A549 (cell line): ENCODE measurements at regions not wholly inside any gene's neighbourhood (a gene's known extent, or its start where the extent isn't known, plus 50 kb on each side); places are given as distances from the start of the nearest gene placed in this dataset.

Experiments used
- FOXS1 ChIP-seq: fragments of 250-450 bp; sonication (Bioruptor Pico); IDR thresholded peaks from 2 replicates; pipeline ENCODE4 v1.5.0; 2020; ENCODE audit warnings: mild to moderate bottlenecking, moderate library complexity
- HEYL ChIP-seq: fragments of 250-450 bp; sonication (Bioruptor Pico); IDR thresholded peaks from 2 replicates; pipeline ENCODE4 v1.8.0; 2021; ENCODE audit warnings: mild to moderate bottlenecking, moderate library complexity
- HOXA7 ChIP-seq: fragments of 250-450 bp; sonication (Bioruptor Pico); IDR thresholded peaks from 2 replicates; pipeline ENCODE4 v1.5.0; 2020; ENCODE audit warnings: mild to moderate bottlenecking, moderate library complexity
- JUNB ChIP-seq: fragments of >200 bp; sonication (Bioruptor Twin); formaldehyde crosslinking; IDR thresholded peaks from 2 replicates; pipeline ENCODE4 v1.6.1; 2016
- MYC ChIP-seq: IDR thresholded peaks from 2 replicates; pipeline ENCODE4 v1.6.1; 2012; ENCODE audit warnings: mild to moderate bottlenecking, inconsistent platforms, low read length, improper control_type of control experiment, borderline replicate concordance
- NR3C1 ChIP-seq: fragments of >200 bp; sonication (Bioruptor Twin); formaldehyde crosslinking; IDR thresholded peaks from 3 replicates; pipeline ENCODE4 v1.6.1; 2017
- TP53 ChIP-seq: fragments of 250-450 bp; sonication (Bioruptor Pico); IDR thresholded peaks from 2 replicates; pipeline ENCODE4 v1.5.0; 2021; ENCODE audit warnings: mild to moderate bottlenecking, moderate library complexity
- ZC3H11A ChIP-seq: fragments of 450-650 bp; IDR thresholded peaks from 2 replicates; pipeline ENCODE4 v1.6.1; 2014; ENCODE audit warnings: antibody characterized with exemption, mild to moderate bottlenecking
- TF ChIP-seq, protein P1 (sequence below): fragments of >200 bp; sonication (Bioruptor Twin); formaldehyde crosslinking; IDR thresholded peaks from 3 replicates; pipeline ENCODE4 v1.5.1; 2016

DNA sequence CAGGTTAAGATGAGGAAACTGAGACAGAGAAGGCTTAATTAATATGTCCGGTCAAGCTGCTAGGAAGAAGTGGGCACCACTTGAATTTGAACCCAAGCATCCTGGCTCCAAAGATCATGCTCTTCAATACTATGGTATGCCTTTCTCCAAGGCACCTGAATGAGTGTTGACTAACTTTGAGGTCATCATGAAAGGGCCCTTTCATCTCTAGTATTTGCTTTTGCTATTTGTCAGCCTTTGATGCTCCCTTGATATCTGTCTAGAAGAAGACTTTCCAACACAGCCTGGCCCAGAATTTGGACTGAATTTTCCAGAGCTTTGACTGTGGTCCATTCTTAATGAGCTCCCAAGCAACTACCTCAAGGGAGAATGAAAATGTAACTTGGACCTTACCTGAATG, 179.1 kb upstream of the DKK2 start:
- no peak for TF ChIP-seq TP53 (CRISPR knock-in tag)
- TF ChIP-seq, protein P1, sequence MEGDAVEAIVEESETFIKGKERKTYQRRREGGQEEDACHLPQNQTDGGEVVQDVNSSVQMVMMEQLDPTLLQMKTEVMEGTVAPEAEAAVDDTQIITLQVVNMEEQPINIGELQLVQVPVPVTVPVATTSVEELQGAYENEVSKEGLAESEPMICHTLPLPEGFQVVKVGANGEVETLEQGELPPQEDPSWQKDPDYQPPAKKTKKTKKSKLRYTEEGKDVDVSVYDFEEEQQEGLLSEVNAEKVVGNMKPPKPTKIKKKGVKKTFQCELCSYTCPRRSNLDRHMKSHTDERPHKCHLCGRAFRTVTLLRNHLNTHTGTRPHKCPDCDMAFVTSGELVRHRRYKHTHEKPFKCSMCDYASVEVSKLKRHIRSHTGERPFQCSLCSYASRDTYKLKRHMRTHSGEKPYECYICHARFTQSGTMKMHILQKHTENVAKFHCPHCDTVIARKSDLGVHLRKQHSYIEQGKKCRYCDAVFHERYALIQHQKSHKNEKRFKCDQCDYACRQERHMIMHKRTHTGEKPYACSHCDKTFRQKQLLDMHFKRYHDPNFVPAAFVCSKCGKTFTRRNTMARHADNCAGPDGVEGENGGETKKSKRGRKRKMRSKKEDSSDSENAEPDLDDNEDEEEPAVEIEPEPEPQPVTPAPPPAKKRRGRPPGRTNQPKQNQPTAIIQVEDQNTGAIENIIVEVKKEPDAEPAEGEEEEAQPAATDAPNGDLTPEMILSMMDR = no peak
- no peak for TF ChIP-seq JUNB
- TF ChIP-seq NR3C1 = no peak
- TF ChIP-seq FOXS1 (CRISPR knock-in tag) = no peak
- TF ChIP-seq HOXA7 = no peak
- TF ChIP-seq ZC3H11A = no peak
- no peak for TF ChIP-seq MYC
- TF ChIP-seq HEYL (CRISPR knock-in tag) = no peak
